ENCODE measurements at regions not wholly inside any gene's neighbourhood (a gene's known extent, or its start where the extent isn't known, plus 50 kb on each side); places are given as distances from the start of the nearest gene placed in this dataset.

DNA sequence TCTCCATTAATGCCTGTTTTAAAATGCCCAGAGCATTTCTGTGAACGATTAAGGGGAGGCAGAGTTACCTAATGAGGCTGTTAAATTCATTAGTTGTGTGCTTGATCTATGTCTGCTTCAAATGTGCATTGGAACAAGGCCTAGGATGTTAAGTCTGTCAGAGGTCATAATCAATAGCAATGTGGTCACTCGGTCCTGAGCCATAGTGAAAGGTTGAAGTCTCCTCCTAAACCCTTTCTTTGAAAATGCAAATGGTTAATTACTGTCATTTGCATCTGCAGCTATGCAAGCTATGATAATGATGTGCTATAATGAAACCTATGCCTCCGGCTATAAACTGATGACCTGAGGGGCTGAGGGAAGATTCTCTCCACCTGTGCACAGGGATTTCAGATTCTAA lies 114.2 kb upstream of the NR5A2 start:
- TF ChIP-seq, protein P1, sequence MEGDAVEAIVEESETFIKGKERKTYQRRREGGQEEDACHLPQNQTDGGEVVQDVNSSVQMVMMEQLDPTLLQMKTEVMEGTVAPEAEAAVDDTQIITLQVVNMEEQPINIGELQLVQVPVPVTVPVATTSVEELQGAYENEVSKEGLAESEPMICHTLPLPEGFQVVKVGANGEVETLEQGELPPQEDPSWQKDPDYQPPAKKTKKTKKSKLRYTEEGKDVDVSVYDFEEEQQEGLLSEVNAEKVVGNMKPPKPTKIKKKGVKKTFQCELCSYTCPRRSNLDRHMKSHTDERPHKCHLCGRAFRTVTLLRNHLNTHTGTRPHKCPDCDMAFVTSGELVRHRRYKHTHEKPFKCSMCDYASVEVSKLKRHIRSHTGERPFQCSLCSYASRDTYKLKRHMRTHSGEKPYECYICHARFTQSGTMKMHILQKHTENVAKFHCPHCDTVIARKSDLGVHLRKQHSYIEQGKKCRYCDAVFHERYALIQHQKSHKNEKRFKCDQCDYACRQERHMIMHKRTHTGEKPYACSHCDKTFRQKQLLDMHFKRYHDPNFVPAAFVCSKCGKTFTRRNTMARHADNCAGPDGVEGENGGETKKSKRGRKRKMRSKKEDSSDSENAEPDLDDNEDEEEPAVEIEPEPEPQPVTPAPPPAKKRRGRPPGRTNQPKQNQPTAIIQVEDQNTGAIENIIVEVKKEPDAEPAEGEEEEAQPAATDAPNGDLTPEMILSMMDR (IDR thresholded peaks at IDR 0.05; ENCODE audit: insufficient read depth, low read length): no peak
- TF ChIP-seq POLR2AphosphoS5 (IDR thresholded peaks at IDR 0.05; ENCODE audit: low read depth) (no peak), GABPA (IDR thresholded peaks at IDR 0.05; ENCODE audit: low read depth) (no peak), SPI1 (IDR thresholded peaks at IDR 0.05; ENCODE audit: borderline replicate concordance, low read depth) (no peak)
- TF ChIP-seq, protein P2, sequence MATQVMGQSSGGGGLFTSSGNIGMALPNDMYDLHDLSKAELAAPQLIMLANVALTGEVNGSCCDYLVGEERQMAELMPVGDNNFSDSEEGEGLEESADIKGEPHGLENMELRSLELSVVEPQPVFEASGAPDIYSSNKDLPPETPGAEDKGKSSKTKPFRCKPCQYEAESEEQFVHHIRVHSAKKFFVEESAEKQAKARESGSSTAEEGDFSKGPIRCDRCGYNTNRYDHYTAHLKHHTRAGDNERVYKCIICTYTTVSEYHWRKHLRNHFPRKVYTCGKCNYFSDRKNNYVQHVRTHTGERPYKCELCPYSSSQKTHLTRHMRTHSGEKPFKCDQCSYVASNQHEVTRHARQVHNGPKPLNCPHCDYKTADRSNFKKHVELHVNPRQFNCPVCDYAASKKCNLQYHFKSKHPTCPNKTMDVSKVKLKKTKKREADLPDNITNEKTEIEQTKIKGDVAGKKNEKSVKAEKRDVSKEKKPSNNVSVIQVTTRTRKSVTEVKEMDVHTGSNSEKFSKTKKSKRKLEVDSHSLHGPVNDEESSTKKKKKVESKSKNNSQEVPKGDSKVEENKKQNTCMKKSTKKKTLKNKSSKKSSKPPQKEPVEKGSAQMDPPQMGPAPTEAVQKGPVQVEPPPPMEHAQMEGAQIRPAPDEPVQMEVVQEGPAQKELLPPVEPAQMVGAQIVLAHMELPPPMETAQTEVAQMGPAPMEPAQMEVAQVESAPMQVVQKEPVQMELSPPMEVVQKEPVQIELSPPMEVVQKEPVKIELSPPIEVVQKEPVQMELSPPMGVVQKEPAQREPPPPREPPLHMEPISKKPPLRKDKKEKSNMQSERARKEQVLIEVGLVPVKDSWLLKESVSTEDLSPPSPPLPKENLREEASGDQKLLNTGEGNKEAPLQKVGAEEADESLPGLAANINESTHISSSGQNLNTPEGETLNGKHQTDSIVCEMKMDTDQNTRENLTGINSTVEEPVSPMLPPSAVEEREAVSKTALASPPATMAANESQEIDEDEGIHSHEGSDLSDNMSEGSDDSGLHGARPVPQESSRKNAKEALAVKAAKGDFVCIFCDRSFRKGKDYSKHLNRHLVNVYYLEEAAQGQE (IDR thresholded peaks at IDR 0.05; ENCODE audit: insufficient replicate concordance, low read depth): no peak

Measured in HL-60 (cell line).